GM10266 (cell line): ENCODE measurements at regions not wholly inside any gene's neighbourhood (a gene's known extent, or its start where the extent isn't known, plus 50 kb on each side); places are given as distances from the start of the nearest gene placed in this dataset.

Experiments
- DNase-seq: peaks from one replicate; pipeline ENCODE4 v3.0.0; 2012; ENCODE audit errors: extremely low spot score
- TF ChIP-seq, protein P1 (sequence below): IDR thresholded peaks from 2 replicates; pipeline ENCODE4 v1.5.1; 2012; ENCODE audit warnings: mild to moderate bottlenecking, low read depth; ENCODE audit not compliant: control insufficient read depth, insufficient read depth; ENCODE audit errors: missing control alignments

DNA sequence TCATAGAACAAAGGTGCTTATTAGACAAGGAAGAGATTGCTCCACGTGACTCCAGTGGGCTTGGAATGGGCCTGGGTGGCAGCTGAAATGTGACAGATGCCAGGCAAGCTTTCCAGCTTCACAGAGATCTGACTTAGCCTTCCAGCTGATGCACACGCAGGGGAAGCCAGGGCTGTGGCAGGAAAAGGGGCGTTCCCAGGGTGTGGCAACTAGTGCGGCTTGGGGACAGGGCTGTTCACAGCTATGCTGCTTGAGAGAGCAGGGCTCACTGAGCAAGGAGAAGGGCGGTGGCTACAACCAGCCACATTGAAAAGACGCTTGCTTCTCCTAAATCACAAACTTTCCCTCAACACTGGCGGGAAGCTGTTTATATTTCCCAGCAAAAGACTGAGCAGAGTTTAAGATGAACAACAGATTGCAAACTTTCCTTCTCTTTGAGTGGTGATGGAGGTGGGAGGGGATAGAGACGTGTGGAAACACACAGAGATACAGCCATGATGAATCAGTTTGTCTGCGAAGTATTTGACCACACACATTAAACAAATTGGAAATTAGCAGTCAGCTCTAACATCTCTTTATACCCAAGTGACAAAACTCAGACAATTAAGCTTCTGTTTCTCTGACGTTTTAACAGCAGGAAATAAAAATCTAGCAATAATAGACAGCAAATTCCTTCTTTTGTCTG lies 127.5 kb downstream of the BDH1 start:
- TF ChIP-seq, protein P1, sequence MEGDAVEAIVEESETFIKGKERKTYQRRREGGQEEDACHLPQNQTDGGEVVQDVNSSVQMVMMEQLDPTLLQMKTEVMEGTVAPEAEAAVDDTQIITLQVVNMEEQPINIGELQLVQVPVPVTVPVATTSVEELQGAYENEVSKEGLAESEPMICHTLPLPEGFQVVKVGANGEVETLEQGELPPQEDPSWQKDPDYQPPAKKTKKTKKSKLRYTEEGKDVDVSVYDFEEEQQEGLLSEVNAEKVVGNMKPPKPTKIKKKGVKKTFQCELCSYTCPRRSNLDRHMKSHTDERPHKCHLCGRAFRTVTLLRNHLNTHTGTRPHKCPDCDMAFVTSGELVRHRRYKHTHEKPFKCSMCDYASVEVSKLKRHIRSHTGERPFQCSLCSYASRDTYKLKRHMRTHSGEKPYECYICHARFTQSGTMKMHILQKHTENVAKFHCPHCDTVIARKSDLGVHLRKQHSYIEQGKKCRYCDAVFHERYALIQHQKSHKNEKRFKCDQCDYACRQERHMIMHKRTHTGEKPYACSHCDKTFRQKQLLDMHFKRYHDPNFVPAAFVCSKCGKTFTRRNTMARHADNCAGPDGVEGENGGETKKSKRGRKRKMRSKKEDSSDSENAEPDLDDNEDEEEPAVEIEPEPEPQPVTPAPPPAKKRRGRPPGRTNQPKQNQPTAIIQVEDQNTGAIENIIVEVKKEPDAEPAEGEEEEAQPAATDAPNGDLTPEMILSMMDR: no peak
- peak; percentile 38 for DNase-seq

DNA sequence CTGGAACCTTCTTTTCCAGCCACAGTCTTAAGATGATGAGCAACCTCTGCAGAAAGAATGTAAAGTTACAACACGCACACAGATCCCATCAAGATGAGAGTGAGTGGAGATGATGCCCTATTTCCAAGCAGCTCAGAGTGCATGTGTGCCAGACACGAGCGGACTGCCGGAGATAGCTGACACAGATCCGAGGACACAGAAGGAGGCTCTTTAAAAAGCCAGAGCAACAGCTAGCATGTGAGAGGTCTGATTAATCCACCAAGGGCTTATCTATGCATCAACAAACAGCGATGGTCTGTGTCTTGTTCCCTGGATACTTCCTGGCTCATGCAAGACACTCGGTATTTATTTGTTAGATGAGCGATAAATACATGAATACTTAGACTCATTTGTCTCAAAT lies 128.6 kb upstream of the DLG1 start:
- TF ChIP-seq, protein P1: no peak
- DNase-seq: no peak

DNA sequence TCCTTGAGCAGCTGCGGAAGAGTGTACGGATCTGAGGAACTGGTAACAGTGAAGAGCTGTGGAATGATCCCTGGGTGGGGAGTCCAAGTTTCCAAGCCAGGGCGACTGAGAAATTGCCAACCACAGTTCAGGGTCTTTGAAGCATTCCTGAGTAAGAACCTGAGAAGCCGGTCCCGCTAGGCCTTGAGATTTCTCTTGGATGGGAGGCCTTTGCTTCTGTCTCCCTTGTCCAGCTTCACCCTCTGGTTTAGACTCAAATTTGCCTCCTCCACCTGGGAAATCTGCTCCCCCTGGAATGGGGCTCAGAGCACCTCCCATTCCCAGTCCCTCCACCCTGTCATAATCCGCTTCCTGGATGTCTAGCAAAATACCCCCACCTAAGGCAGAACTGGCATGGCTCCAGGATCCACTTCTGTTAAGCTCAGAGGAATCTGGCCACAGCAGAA lies 127.7 kb upstream of the DLG1 start:
- DNase-seq: no peak
- TF ChIP-seq, protein P1: no peak

DNA sequence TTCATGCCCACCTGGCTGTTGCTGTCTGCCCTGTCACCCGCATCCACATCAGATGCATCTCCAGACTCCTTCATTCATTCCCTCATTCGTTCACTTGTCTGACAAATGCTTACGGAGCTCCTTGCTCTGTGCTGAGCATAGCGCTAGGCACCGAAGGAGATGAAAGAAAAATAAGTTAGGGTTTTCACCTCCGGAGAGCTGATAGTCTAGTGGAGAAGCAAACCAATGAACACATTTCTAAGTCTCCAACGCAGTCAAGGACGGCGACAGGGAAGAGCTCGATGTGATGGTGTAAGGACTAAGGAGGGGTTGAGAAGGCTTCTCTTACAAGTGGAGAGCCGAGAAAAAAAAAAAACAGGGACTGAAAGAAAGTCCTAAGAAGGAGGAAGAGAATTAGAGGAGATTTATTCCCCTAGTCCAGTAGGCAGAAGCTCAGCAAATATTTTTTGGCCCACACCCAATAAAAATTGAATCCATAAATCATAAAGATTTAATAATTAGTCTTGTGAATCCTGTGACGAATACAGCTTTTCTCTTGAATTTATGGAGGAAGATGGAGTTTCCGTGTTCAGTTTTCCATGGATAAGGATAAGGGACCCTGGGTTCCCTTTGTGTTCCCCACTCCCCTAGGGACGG lies 127.2 kb upstream of the DLG1 start:
- no peak for DNase-seq
- TF ChIP-seq, protein P1: no peak

DNA sequence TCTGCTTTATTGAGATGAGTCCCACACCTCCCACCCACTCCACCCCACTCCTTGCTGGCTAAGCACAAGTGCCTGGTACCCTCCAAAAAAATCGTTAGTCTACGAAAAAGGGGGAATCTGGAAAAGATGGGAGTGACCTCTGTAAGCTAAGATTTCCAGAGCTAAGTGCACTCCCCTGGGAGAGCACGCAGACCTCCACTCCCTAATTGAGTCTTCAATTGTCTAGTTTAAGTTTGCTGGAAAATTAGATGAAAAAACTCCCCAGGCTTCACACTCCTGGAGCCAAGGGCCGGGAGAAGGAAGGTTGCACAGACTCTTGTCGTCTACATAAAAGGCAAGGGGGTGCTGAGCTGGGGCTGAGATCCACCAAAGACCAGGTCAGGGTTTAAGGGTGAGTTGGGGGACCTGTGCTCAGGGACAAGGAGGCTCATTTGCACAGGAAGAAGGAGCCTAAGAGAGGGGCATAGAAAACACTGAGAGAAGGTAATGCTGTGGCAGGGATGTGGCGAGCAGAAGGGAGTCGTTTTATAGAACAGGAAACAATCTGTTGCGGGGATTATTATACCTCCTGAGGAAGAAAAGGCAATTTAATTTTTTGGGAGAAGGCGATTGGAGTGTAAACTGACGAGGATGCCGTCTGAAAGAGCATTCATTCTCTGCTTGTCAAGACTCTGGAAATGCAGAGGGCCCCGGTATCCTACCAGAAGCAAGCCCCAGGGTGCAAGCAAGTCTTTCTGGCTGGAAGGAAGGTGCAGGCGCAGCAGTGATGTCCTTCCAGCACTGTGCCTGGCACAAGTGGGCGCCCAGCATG lies 126.5 kb upstream of the DLG1 start:
- TF ChIP-seq, protein P1: no peak
- no peak for DNase-seq

DNA sequence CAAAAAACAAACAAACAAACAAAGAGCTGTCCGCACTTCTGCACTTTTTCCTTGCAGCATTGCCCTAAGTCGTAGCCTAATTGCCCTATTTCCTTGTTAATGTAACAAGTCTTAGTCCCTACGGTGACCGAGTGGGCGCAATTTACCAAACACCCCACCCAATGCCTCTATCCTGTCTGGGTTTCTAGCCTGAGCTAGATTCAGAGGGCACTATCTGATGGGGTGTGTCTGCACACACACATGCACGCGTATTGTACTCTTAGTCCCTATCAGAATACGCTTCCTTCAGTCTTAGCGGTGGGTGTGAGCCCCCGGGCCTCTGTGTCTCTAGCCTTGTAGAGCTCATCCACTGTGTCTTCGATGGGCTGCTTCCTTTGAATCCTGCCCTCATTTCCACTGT lies 125.9 kb upstream of the DLG1 start:
- TF ChIP-seq, protein P1: no peak
- DNase-seq: no peak
